Calu3 (cell line): ENCODE measurements at regions not wholly inside any gene's neighbourhood (a gene's known extent, or its start where the extent isn't known, plus 50 kb on each side); places are given as distances from the start of the nearest gene placed in this dataset.

Experiments used
- BruUV-seq: library from RNA; stranded (reverse); fragments of 400-500 nt; replicated peaks from 2 replicates; lab custom pipeline; 2021; lab: Mats Ljungman, UMichigan
- CTCF ChIA-PET: fragments of 300-600 bp; sonication (Branson Sonifier 250); formaldehyde crosslinking; loops from one replicate; lab custom pipeline; 2022; ENCODE audit warnings: antibody characterized with exemption; lab: Charles Lee
- DNase-seq: peaks from one replicate; pipeline ENCODE4 v3.0.0; 2022
- H3K27ac Mint-ChIP-seq: one replicate; pipeline ENCODE4 v1.8.0; 2022; ENCODE audit warnings: mixed read lengths; ENCODE audit not compliant: unreplicated experiment
- H3K27me3 Mint-ChIP-seq: one replicate; pipeline ENCODE4 v1.8.0; 2022; ENCODE audit warnings: mixed read lengths; ENCODE audit not compliant: unreplicated experiment
- H3K36me3 Mint-ChIP-seq: one replicate; pipeline ENCODE4 v1.8.0; 2022; ENCODE audit warnings: mild to moderate bottlenecking, moderate library complexity, mixed read lengths; ENCODE audit not compliant: insufficient read depth, unreplicated experiment
- H3K4me1 Mint-ChIP-seq: one replicate; pipeline ENCODE4 v1.8.0; 2022; ENCODE audit warnings: mild to moderate bottlenecking, low read depth, mixed read lengths; ENCODE audit not compliant: unreplicated experiment
- H3K4me3 Mint-ChIP-seq: one replicate; pipeline ENCODE4 v1.8.0; 2022; ENCODE audit warnings: mild to moderate bottlenecking, low read depth, moderate library complexity, mixed read lengths; ENCODE audit not compliant: unreplicated experiment
- H3K9me3 Mint-ChIP-seq: one replicate; pipeline ENCODE4 v1.8.0; 2022; ENCODE audit warnings: low read depth, mixed read lengths; ENCODE audit not compliant: unreplicated experiment
- CTCF ChIP-seq: fragments of 200-600 bp; IDR thresholded peaks from one replicate; pipeline ENCODE4 v1.8.0; 2022; ENCODE audit warnings: antibody characterized with exemption; ENCODE audit not compliant: unreplicated experiment
- intact Hi-C: fragments of 100-400 bp; cut with micrococcal nuclease; formaldehyde crosslinking; loops from one replicate; pipeline ENCODE4 v1.10.0; 2022; ENCODE audit not compliant: unreplicated experiment

- Mint-ChIP-seq H3K9me3 (no peaks in the 10 kb centered on the region), H3K27me3 (no peaks in the 10 kb centered on the region), H3K4me1 (no peaks in the 10 kb centered on the region), H3K36me3 (no peaks in the 10 kb centered on the region), H3K4me3 (no peak overlapping the region), H3K27ac (no peak overlapping the region)
- TF ChIP-seq CTCF, result no peak
- no TSS peak for BruUV-seq
- no peak for DNase-seq
- intact Hi-C loops, result loop anchor here (10.0 kb wide), 1 partner anchor 796 kb away; no protein-coding TSS in a partner anchor
- CTCF ChIA-PET, result no interaction called here
These were observed 214.6 kb upstream of the FAM241A start for GRCh38 chr4:111930659-111931058.

GRCh38 chr4:111933703-111934102 lies 211.6 kb upstream of the FAM241A start:
- TF ChIP-seq CTCF, result no peak
- intact Hi-C loops, result loop anchor here (10.0 kb wide), 1 partner anchor 799 kb away; no protein-coding TSS in a partner anchor
- BruUV-seq, result no TSS peak
- no peaks in the 10 kb centered on the region for H3K27me3 Mint-ChIP-seq
- H3K4me3 Mint-ChIP-seq, result no peak overlapping the region
- DNase-seq, result no peak
- no peak overlapping the region for H3K27ac Mint-ChIP-seq
- no peaks in the 10 kb centered on the region for H3K9me3 Mint-ChIP-seq
- CTCF ChIA-PET, result interaction anchor here (0.8 to 1.4 kb wide), 2 partner anchors 10 to 81 kb away, joined by 4 to 5 read pairs; no protein-coding TSS in a partner anchor
- H3K36me3 Mint-ChIP-seq, result no peaks in the 10 kb centered on the region
- H3K4me1 Mint-ChIP-seq, result no peaks in the 10 kb centered on the region

GRCh38 chr4:111934314-111934713 lies 210.9 kb upstream of the FAM241A start:
- Mint-ChIP-seq H3K9me3 (no peaks in the 10 kb centered on the region), H3K4me1 (no peaks in the 10 kb centered on the region), H3K36me3 (no peaks in the 10 kb centered on the region), H3K27ac (no peak overlapping the region), H3K4me3 (no peak overlapping the region), H3K27me3 (no peaks in the 10 kb centered on the region)
- intact Hi-C loops, result loop anchor here (10.0 kb wide), 1 partner anchor 800 kb away; no protein-coding TSS in a partner anchor
- no peak for DNase-seq
- CTCF ChIA-PET, result interaction anchor here (0.8 to 1.4 kb wide), 2 partner anchors 9 to 82 kb away, joined by 4 to 5 read pairs; no protein-coding TSS in a partner anchor
- no peak for TF ChIP-seq CTCF
- BruUV-seq, result no TSS peak

GRCh38 chr4:111937368-111937767 lies 207.9 kb upstream of the FAM241A start:
- H3K4me3 Mint-ChIP-seq, result no peak overlapping the region
- intact Hi-C loops, result loop anchor here (1.0 to 10.0 kb wide), 3 partner anchors 83 to 803 kb away; no protein-coding TSS in a partner anchor
- no peaks in the 10 kb centered on the region for H3K36me3 Mint-ChIP-seq
- CTCF ChIA-PET, result interaction anchor here (0.5 to 1.0 kb wide), 6 partner anchors 77 to 1938 kb away, joined by 3 to 5 read pairs (median 3); no protein-coding TSS in a partner anchor
- H3K9me3 Mint-ChIP-seq, result no peaks in the 10 kb centered on the region
- no peaks in the 10 kb centered on the region for H3K27me3 Mint-ChIP-seq
- H3K27ac Mint-ChIP-seq, result no peak overlapping the region
- TF ChIP-seq CTCF, result no peak
- BruUV-seq, result no TSS peak
- H3K4me1 Mint-ChIP-seq, result no peaks in the 10 kb centered on the region
- no peak for DNase-seq
